Astrocyte of the cerebellum (primary cell): ENCODE measurements at regions not wholly inside any gene's neighbourhood (a gene's known extent, or its start where the extent isn't known, plus 50 kb on each side); places are given as distances from the start of the nearest gene placed in this dataset.
A peak's percentile ranks its signal among the peaks of the same experiment; 100 is the strongest.

ENCODE experiments used
- DNase-seq: peaks from one replicate; pipeline ENCODE4 v3.0.0-alpha.2; 2011; ENCODE audit warnings: low read depth
- H3K4me3 ChIP-seq: 2 replicates; pipeline ENCODE4 v1.5.1; 2011; ENCODE audit warnings: mild to moderate bottlenecking, low read depth, low read length, moderate library complexity
- CTCF ChIP-seq: IDR thresholded peaks from 2 replicates; pipeline ENCODE4 v1.5.1; 2012; ENCODE audit warnings: low read length, low read depth, moderate library complexity, mild to moderate bottlenecking; ENCODE audit errors: missing control alignments
- in situ Hi-C: cut with HindIII; loops from 2 replicates; pipeline ENCODE4 v1.10.0; 2017; ENCODE audit warnings: low sequenced_read_pairs

DNA sequence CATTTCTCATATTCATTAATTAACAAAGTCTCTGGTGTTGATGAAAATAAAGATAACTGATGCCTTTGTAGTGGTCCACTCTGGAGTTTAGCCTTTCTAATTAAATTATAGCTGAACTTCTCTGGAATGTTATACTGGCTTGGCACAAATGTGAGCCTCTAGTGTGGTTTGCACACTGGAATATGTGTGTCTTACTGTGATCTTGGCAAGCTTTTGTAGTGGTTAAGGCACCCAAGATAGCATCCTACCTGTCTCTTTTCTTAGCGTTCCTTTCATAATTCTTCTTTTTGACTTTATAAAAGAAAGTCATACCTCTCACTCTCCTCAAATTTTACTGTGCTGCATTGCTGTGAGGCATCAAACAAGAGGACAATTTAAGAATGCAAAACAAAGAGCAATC lies 107.4 kb downstream of the UTRN start:
- TF ChIP-seq CTCF = no peak
- peak; percentile 33 for DNase-seq
- in situ Hi-C loops = no loop called here
- no peak overlapping the region for H3K4me3 ChIP-seq

DNA sequence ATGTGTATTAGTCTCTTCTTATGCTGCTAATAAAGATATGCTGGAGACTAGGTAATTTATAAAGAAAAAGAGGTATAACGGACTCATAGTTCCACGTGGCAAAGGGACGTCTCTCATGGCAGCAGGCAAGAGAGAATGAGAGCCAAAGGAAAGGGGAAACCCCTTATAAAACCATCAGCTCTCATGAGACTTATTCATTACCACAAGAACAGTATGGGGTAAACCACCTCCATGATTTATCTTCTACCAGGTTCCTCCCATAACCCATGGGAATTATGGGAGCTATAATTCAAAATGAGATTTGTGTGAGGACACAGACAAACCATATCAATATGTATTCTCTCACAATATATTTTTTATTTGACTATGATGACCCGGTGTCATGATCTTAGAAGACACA lies 109.1 kb downstream of the UTRN start:
- TF ChIP-seq CTCF = no peak
- DNase-seq = peak; percentile 68
- H3K4me3 ChIP-seq = no peak overlapping the region
- in situ Hi-C loops = no loop called here

DNA sequence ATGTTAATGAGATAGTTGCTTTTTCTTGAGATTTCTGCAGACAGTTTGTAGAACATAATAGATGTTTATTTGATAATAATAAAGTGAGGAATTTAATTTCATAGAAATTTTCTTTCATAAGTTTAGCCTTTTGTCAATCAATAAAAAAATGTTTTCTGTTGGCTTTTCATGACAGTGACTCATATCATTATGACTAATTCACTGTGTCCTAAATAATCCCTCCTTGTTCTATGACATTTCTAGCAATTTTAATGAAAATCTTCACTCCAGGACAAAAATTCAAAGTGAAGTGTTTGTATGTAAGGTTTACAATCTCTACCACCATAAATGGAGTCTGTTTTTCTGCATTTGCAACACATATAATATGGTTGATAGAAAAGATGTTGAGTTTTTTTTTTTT lies 109.9 kb downstream of the UTRN start:
- in situ Hi-C loops = no loop called here
- H3K4me3 ChIP-seq = no peak overlapping the region
- no peak for DNase-seq
- no peak for TF ChIP-seq CTCF

DNA sequence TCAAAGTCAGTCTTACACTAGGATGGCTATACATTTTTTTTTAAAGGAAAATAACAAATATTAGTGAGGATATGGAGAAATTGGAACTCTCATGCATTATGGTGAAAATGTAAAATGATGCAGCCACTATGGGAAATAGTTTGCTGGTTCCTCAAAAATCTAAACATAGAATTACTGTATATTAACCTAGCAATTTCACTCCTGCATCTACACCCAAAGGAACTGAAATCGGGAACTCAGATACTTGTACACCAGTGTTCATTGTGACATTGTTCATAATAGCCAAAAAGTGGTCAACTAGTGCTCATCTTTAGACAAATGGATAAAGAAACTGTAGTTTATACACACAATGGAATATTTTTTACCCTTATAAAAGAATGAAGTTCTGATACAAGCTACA lies 110.7 kb downstream of the UTRN start:
- no peak for TF ChIP-seq CTCF
- H3K4me3 ChIP-seq = no peak overlapping the region
- DNase-seq = no peak
- in situ Hi-C loops = no loop called here

DNA sequence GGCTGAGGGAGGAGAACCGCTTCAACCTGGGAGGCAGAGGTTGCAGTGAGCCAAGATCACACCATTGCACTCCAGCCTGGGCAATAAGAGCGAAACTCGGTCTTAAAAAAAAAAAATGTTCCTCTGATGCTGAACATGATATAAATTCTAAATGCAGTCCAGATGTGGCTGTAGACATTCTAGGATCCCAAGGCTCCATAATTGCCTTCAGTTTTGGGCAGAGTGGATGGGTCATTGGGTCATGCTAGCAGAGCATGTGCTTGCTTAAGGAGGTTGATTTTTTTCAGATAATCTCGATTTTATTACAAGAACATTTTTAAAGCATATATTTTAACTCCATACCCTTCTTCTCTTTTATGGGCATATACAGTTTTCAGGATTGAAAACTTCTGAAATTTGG lies 112.0 kb downstream of the UTRN start:
- in situ Hi-C loops = no loop called here
- TF ChIP-seq CTCF = no peak
- H3K4me3 ChIP-seq = no peak overlapping the region
- DNase-seq = no peak

- TF ChIP-seq CTCF = no peak
- in situ Hi-C loops = no loop called here
- no peak for DNase-seq
- no peak overlapping the region for H3K4me3 ChIP-seq
Measured at GRCh38 chr6:144400321-144400720, 115.2 kb downstream of the UTRN start.
